Right lobe of liver (tissue), 6 donors: ENCODE measurements at regions not wholly inside any gene's neighbourhood (a gene's known extent, or its start where the extent isn't known, plus 50 kb on each side); places are given as distances from the start of the nearest gene placed in this dataset.

ENCODE experiments used
- ATAC-seq, 4 donors: fragments of 200-7000 bp; cut with Tn5 transposase; one replicate each; pipeline ENCODE4 v1.9.1; 2020; ENCODE audit warnings: mild to moderate bottlenecking in 4 of 4, moderate library complexity in 4 of 4
- DNase-seq, 3 donors: peaks; one replicate each; pipeline ENCODE4 v3.0.0-alpha.2; 2020
- H3K27ac ChIP-seq, 3 donors: fragments of 200-600 bp; one replicate each; pipeline ENCODE4 v1.8.0; 2022
- H3K27me3 ChIP-seq, 2 donors: fragments of 200-600 bp; one replicate each; pipeline ENCODE4 v1.8.0; 2022
- H3K36me3 ChIP-seq, 4 donors: fragments of 200-600 bp; sonication (generic) in 1 of 4; one replicate each; pipeline versions ENCODE4 v1.5.1 to v1.8.0; 2017 to 2022; ENCODE audit warnings: control low read depth in 1 of 4
- H3K4me1 ChIP-seq, 4 donors: fragments of 200-600 bp; sonication (generic) in 1 of 4; one replicate each; pipeline versions ENCODE4 v1.5.1 to v1.8.0; 2017 to 2022; ENCODE audit warnings: control low read depth in 1 of 4
- H3K4me3 ChIP-seq, 3 donors: fragments of 200-600 bp; one replicate each; pipeline ENCODE4 v1.8.0; 2022
- H3K9me3 ChIP-seq, 4 donors: fragments of 200-600 bp; sonication (generic) in 1 of 4; one replicate each; pipeline versions ENCODE4 v1.5.1 to v1.8.0; 2017 to 2022; ENCODE audit warnings: control low read depth in 1 of 4
- POLR2A ChIP-seq: fragments of 450-650 bp; IDR thresholded peaks from one replicate; pipeline ENCODE4 v1.6.1; 2017; ENCODE audit warnings: antibody characterized with exemption, mild to moderate bottlenecking
- WGBS: methylation state at CpG from one replicate; pipeline ENCODE4 v1.1.6; 2018; ENCODE audit warnings: low coverage, low lambda C conversion rate; ENCODE audit not compliant: insufficient coverage; ENCODE audit errors: missing lambda C conversion rate; 5-methylcytosine and 5-hydroxymethylcytosine counted together
- intact Hi-C, 2 donors: fragments of 100-400 bp; cut with DNase I; formaldehyde crosslinking; loops; one replicate each; pipeline versions ENCODE4 v1.11.2 to v1.14.1; 2022
- TF ChIP-seq, protein P1 (sequence below), 4 donors: fragments of 200-600 bp in 3 of 4; fragments of 450-650 bp in 1 of 4; IDR thresholded peaks; one replicate each; pipeline versions ENCODE4 v1.5.1 to v1.8.0; 2016 to 2022; ENCODE audit warnings: antibody characterized with exemption in 4 of 4, mild to moderate bottlenecking in 2 of 4
- donor health status: DM: no; HTN: yes; CAD: no.
- donor health status: DM: no; HTN: no; CAD: no.
- donor health status: DM: no; HTN: no; CAD: no.
- donor health status: DM: no; HTN: yes; CAD: no.
- donor health status: DM: no; HTN: yes; CAD: no.

DNA sequence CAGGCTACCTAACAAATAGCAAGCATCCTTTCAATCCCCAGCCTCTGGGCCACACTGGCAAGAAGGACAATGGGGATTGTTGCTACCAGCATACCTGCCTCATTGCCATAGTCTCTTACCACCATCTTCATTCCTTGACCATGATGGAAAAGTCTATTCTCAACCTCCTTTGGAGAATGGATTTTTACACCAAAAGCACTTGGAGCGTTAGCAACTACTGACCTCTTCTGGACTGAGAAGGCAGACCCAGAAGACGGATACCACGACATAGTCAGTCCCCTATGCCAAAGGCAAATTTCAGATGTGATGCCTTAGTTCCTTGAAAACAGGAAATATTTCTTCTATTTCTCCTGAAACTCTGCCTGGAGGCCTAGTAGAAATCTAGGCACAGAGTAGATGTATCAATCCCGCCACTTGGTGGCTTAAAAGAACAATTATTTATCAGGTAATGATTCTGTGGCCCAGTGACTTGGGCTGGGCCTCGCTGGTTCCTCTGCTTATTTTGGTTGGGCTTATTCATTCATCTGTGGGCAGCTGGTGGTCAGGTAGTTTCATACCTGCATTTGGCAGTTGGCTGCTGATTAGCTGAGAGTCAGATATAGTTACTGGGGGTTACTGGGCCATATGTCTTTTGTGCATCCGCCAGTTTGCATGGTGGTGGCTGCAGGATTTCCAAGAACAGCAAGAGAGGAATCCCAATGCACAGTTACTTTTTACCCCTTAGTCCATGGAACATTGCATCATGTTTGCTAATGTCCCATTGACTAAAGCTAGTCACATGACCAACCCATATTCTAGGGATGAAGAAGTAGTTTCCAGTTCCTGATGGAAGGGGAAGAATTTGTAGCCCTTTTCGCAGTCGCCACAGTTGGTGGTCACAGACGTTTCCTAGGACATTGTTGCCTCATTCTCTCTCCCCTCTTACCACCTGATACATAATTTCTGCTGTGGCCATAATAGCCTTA lies 75.2 kb downstream of the DHCR7 start:
- Histone ChIP-seq H3K27ac (no peak overlapping the region), H3K27me3 (no peaks in the 10 kb centered on the region), H3K4me3 (no peak overlapping the region), H3K4me1 (no peaks in the 10 kb centered on the region), H3K9me3 (no peaks in the 10 kb centered on the region), H3K36me3 (no peaks in the 10 kb centered on the region)
- ATAC-seq (peak; percentile 40 to 67 (median 52)), DNase-seq (no peak)
- intact Hi-C loops: no loop called here
- 76% methylated on average over 9 of the region's 9 CpGs for WGBS
- TF ChIP-seq, protein P1, sequence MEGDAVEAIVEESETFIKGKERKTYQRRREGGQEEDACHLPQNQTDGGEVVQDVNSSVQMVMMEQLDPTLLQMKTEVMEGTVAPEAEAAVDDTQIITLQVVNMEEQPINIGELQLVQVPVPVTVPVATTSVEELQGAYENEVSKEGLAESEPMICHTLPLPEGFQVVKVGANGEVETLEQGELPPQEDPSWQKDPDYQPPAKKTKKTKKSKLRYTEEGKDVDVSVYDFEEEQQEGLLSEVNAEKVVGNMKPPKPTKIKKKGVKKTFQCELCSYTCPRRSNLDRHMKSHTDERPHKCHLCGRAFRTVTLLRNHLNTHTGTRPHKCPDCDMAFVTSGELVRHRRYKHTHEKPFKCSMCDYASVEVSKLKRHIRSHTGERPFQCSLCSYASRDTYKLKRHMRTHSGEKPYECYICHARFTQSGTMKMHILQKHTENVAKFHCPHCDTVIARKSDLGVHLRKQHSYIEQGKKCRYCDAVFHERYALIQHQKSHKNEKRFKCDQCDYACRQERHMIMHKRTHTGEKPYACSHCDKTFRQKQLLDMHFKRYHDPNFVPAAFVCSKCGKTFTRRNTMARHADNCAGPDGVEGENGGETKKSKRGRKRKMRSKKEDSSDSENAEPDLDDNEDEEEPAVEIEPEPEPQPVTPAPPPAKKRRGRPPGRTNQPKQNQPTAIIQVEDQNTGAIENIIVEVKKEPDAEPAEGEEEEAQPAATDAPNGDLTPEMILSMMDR (IDR thresholded peaks at IDR 0.05): peak in 3 of 4 donors; percentile 32 to 51 (median 38)
- no peak for TF ChIP-seq POLR2A

DNA sequence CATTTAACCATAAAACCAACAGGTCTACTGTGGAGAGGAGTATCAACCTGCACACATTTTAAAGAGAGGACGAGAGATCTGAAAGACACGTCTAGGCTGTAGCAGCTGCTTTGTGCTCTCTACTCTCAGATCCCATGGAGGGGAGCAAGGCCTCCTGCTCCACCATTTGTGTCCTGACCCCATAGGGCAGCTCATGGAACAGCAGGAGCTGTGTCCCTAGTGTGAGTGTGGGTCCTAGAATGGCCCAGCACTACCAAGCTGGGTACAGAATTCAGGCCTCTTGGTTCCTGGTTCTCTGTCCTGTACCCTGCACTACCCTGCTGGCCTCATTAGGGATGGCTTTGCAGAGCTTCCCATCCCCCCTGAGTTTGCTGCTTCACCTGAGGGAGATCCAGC lies 76.5 kb downstream of the DHCR7 start:
- Histone ChIP-seq H3K9me3 (no peaks in the 10 kb centered on the region), H3K27ac (no peak overlapping the region), H3K36me3 (no peaks in the 10 kb centered on the region), H3K4me1 (no peaks in the 10 kb centered on the region), H3K27me3 (no peaks in the 10 kb centered on the region), H3K4me3 (no peak overlapping the region)
- WGBS: 78% methylated on average over 2 of the region's 2 CpGs
- intact Hi-C loops: no loop called here
- TF ChIP-seq, protein P1 (IDR thresholded peaks at IDR 0.05): no peak
- TF ChIP-seq POLR2A: no peak
- ATAC-seq: no peak
- DNase-seq: no peak

DNA sequence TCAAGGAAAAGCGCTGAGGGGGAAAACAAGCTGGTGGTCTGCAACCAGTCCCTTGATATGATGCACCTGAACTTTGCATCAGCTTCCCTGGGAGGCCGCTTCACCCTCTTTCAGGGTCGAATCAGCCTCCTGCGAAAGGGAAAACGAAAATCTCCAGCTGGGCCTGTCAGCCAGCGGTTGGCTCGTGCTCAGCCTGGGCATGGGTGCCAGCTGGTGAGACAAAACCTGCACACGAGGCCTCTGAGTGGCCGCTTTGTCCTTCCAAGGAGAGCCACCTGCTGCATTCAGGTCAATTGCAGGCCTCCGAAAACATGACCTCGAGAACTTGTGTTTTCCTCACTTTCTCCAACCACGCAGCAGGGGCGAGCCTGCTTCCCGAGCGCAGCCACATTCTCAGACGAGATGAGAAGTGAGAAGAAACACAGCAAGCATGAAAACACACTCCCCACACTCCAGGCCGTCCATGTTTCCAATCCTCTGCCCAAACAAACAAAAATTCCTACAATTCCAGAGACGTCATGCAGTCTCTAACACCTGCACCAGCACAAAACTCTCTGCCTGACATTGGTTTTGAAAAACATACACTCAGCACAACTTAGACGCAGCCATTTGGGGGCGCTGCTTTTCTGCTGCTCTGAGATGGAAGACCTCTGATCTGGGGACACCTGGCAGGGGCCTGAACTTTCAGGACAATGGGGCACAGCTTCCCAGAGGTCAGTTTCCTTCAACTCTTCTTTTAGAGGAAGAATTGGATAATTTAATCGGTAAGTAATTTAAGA lies 77.1 kb downstream of the DHCR7 start:
- 68% methylated on average over 8 of the region's 21 CpGs for WGBS
- intact Hi-C loops: no loop called here
- no peaks in the 10 kb centered on the region for H3K4me1 ChIP-seq
- no peak for DNase-seq
- no peak overlapping the region for H3K4me3 ChIP-seq
- no peak overlapping the region for H3K27ac ChIP-seq
- no peak for ATAC-seq
- no peaks in the 10 kb centered on the region for H3K9me3 ChIP-seq
- no peaks in the 10 kb centered on the region for H3K36me3 ChIP-seq
- no peaks in the 10 kb centered on the region for H3K27me3 ChIP-seq
- TF ChIP-seq, protein P1 (IDR thresholded peaks at IDR 0.05): no peak
- no peak for TF ChIP-seq POLR2A

DNA sequence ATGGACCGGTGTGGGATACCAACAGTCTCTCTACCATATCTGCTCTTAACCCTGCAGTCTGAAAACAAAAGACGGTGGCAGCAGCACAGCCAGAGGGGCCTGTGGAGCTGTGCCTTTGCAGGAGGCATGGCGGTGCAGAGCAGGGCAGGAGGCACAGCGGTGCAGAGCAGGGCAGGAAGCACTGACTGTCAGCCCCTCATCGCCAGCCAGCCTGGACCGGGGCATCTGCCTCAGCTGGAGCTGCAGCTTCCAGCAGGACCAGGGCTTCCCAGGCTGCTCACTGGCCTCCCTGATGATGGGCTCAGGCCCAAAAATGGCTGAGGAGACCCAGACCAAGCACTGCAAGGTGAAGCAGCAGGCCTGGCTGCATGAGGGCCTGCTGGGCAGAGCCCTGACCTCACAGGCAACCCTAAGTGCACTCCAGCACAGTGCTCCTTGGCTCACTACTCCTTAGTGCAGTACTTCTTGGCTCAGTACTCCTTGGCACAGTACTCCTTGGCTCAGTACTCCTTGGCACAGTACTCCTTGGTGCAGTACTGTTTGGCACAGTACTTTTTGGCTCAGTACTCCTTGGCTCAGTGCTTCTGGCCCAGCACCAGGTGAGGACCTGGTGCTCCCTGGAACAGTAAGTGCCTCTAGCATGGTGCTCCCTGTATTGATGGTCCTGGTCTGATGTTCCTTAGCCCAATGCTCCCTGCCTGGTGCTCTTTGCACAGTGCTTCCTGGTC lies 78.0 kb downstream of the DHCR7 start:
- Histone ChIP-seq H3K27me3 (no peaks in the 10 kb centered on the region), H3K4me1 (no peaks in the 10 kb centered on the region), H3K36me3 (no peaks in the 10 kb centered on the region), H3K9me3 (no peaks in the 10 kb centered on the region), H3K4me3 (no peak overlapping the region), H3K27ac (no peak overlapping the region)
- DNase-seq (no peak), ATAC-seq (no peak)
- no CpG with 5 or more reads among the region's 6 CpGs for WGBS
- no peak for TF ChIP-seq POLR2A
- TF ChIP-seq, protein P1 (IDR thresholded peaks at IDR 0.05): no peak
- intact Hi-C loops: no loop called here
